ENCODE measurements at regions not wholly inside any gene's neighbourhood (a gene's known extent, or its start where the extent isn't known, plus 50 kb on each side); places are given as distances from the start of the nearest gene placed in this dataset.

GRCh38 chr7:131919920-131920709 lies 363.7 kb upstream of the PODXL start:
- H3K79me2 ChIP-seq (ENCODE audit: insufficient read depth, low read length), result no peaks in the 10 kb centered on the region
- no peak for DNase-seq (ENCODE audit: insufficient read length, low spot score, missing footprints)
- H3K36me3 ChIP-seq (ENCODE audit: insufficient read depth, low read length), result no peaks in the 10 kb centered on the region
- TF ChIP-seq, protein P1, sequence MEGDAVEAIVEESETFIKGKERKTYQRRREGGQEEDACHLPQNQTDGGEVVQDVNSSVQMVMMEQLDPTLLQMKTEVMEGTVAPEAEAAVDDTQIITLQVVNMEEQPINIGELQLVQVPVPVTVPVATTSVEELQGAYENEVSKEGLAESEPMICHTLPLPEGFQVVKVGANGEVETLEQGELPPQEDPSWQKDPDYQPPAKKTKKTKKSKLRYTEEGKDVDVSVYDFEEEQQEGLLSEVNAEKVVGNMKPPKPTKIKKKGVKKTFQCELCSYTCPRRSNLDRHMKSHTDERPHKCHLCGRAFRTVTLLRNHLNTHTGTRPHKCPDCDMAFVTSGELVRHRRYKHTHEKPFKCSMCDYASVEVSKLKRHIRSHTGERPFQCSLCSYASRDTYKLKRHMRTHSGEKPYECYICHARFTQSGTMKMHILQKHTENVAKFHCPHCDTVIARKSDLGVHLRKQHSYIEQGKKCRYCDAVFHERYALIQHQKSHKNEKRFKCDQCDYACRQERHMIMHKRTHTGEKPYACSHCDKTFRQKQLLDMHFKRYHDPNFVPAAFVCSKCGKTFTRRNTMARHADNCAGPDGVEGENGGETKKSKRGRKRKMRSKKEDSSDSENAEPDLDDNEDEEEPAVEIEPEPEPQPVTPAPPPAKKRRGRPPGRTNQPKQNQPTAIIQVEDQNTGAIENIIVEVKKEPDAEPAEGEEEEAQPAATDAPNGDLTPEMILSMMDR (IDR thresholded peaks at IDR 0.05; ENCODE audit: extremely low read depth, low read depth, low read length), result no peak
- H3K9me3 ChIP-seq (ENCODE audit: low read depth, low read length), result no peaks in the 10 kb centered on the region
- H2AFZ ChIP-seq (ENCODE audit: low read length), result no peak overlapping the region
- H3K4me3 ChIP-seq (ENCODE audit: insufficient read depth, low read length), result no peak overlapping the region
- no peaks in the 10 kb centered on the region for H4K20me1 ChIP-seq (ENCODE audit: insufficient read depth, low read length)
- H3K4me1 ChIP-seq (ENCODE audit: insufficient read depth, low read length), result no peaks in the 10 kb centered on the region
- peaks cover 17% of the 10 kb centered on the region for H3K27me3 ChIP-seq (ENCODE audit: insufficient read depth, low read length)
- H3K4me2 ChIP-seq (ENCODE audit: insufficient read depth, low read length), result no peak overlapping the region
- H3K27ac ChIP-seq (ENCODE audit: low read depth, low read length), result no peak overlapping the region

GRCh38 chr7:131911112-131911511 lies 354.7 kb upstream of the PODXL start:
- H3K27me3 ChIP-seq (ENCODE audit: insufficient read depth, low read length), result peaks cover 71% of the 10 kb centered on the region
- H3K9me3 ChIP-seq (ENCODE audit: low read depth, low read length), result no peaks in the 10 kb centered on the region
- H3K4me2 ChIP-seq (ENCODE audit: insufficient read depth, low read length), result no peak overlapping the region
- no peak for DNase-seq (ENCODE audit: insufficient read length, low spot score, missing footprints)
- H3K27ac ChIP-seq (ENCODE audit: low read depth, low read length), result no peak overlapping the region
- H3K79me2 ChIP-seq (ENCODE audit: insufficient read depth, low read length), result no peaks in the 10 kb centered on the region
- no peaks in the 10 kb centered on the region for H3K4me1 ChIP-seq (ENCODE audit: insufficient read depth, low read length)
- no peak overlapping the region for H2AFZ ChIP-seq (ENCODE audit: low read length)
- TF ChIP-seq, protein P1 (IDR thresholded peaks at IDR 0.05; ENCODE audit: extremely low read depth, low read depth, low read length), result no peak
- H4K20me1 ChIP-seq (ENCODE audit: insufficient read depth, low read length), result no peaks in the 10 kb centered on the region
- no peaks in the 10 kb centered on the region for H3K36me3 ChIP-seq (ENCODE audit: insufficient read depth, low read length)
- H3K4me3 ChIP-seq (ENCODE audit: insufficient read depth, low read length), result no peak overlapping the region

GRCh38 chr7:131909151-131909768 lies 352.8 kb upstream of the PODXL start:
- H3K9me3 ChIP-seq (ENCODE audit: low read depth, low read length), result no peaks in the 10 kb centered on the region
- H3K4me2 ChIP-seq (ENCODE audit: insufficient read depth, low read length), result no peak overlapping the region
- no peak overlapping the region for H3K27ac ChIP-seq (ENCODE audit: low read depth, low read length)
- no peaks in the 10 kb centered on the region for H3K79me2 ChIP-seq (ENCODE audit: insufficient read depth, low read length)
- no peak for DNase-seq (ENCODE audit: insufficient read length, low spot score, missing footprints)
- no peak overlapping the region for H2AFZ ChIP-seq (ENCODE audit: low read length)
- peaks cover 84% of the 10 kb centered on the region for H3K27me3 ChIP-seq (ENCODE audit: insufficient read depth, low read length)
- no peaks in the 10 kb centered on the region for H3K4me1 ChIP-seq (ENCODE audit: insufficient read depth, low read length)
- H3K4me3 ChIP-seq (ENCODE audit: insufficient read depth, low read length), result no peak overlapping the region
- TF ChIP-seq, protein P1 (IDR thresholded peaks at IDR 0.05; ENCODE audit: extremely low read depth, low read depth, low read length), result no peak
- no peaks in the 10 kb centered on the region for H4K20me1 ChIP-seq (ENCODE audit: insufficient read depth, low read length)
- no peaks in the 10 kb centered on the region for H3K36me3 ChIP-seq (ENCODE audit: insufficient read depth, low read length)

GRCh38 chr7:131908714-131909113 lies 352.3 kb upstream of the PODXL start:
- H3K9me3 ChIP-seq (ENCODE audit: low read depth, low read length), result no peaks in the 10 kb centered on the region
- no peak overlapping the region for H3K27ac ChIP-seq (ENCODE audit: low read depth, low read length)
- no peak overlapping the region for H3K4me2 ChIP-seq (ENCODE audit: insufficient read depth, low read length)
- no peaks in the 10 kb centered on the region for H4K20me1 ChIP-seq (ENCODE audit: insufficient read depth, low read length)
- no peak for DNase-seq (ENCODE audit: insufficient read length, low spot score, missing footprints)
- TF ChIP-seq, protein P1 (IDR thresholded peaks at IDR 0.05; ENCODE audit: extremely low read depth, low read depth, low read length), result no peak
- H3K4me3 ChIP-seq (ENCODE audit: insufficient read depth, low read length), result no peak overlapping the region
- no peaks in the 10 kb centered on the region for H3K4me1 ChIP-seq (ENCODE audit: insufficient read depth, low read length)
- H3K27me3 ChIP-seq (ENCODE audit: insufficient read depth, low read length), result peaks cover 84% of the 10 kb centered on the region
- H2AFZ ChIP-seq (ENCODE audit: low read length), result no peak overlapping the region
- no peaks in the 10 kb centered on the region for H3K36me3 ChIP-seq (ENCODE audit: insufficient read depth, low read length)
- H3K79me2 ChIP-seq (ENCODE audit: insufficient read depth, low read length), result no peaks in the 10 kb centered on the region

All from osteoblast (primary cell).